ENCODE measurements at regions not wholly inside any gene's neighbourhood (a gene's known extent, or its start where the extent isn't known, plus 50 kb on each side); places are given as distances from the start of the nearest gene placed in this dataset.

DNA sequence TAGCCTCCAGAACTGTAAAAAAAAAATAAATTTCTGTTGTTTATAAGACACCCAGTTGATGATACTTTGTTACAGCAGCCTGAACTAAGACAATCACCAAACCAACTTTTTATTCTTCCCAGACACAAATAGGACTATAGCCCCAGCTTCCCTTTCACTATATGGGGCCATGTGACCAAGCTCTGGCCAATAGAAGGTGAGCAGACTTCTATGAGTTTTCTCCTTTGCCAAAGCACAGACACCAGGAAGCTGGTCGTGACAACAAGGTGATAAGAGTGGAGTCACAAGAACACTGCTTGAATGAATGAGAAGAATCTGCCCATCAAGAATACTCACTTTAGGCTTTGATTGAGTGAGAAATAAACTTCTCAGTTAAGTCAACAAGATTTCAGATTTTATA lies 217.7 kb downstream of the DEPDC1B start:
- TF ChIP-seq SMC3 (IDR thresholded peaks at IDR 0.05; ENCODE audit: borderline replicate concordance, low read length) (no peak), RCOR1 (conservative IDR thresholded peaks at IDR 0.05; ENCODE audit: low read depth, low read length) (no peak), CBX5 (IDR thresholded peaks at IDR 0.05; ENCODE audit: low read depth) (no peak), KDM1A (IDR thresholded peaks at IDR 0.05; ENCODE audit: borderline replicate concordance) (no peak), EZH2 (IDR thresholded peaks at IDR 0.05; ENCODE audit: borderline replicate concordance, control insufficient read depth, low read depth, low read length) (no peak), RAD21 (IDR thresholded peaks at IDR 0.05; ENCODE audit: insufficient read depth, low read depth, low read length) (no peak), IRF3 (IDR thresholded peaks at IDR 0.05) (no peak), REST (IDR thresholded peaks at IDR 0.05; ENCODE audit: low read depth, low read length) (no peak), CBX3 (IDR thresholded peaks at IDR 0.05; ENCODE audit: borderline replicate concordance, low read depth) (no peak), MLLT1 (IDR thresholded peaks at IDR 0.05) (no peak)
- TF ChIP-seq, protein P1, sequence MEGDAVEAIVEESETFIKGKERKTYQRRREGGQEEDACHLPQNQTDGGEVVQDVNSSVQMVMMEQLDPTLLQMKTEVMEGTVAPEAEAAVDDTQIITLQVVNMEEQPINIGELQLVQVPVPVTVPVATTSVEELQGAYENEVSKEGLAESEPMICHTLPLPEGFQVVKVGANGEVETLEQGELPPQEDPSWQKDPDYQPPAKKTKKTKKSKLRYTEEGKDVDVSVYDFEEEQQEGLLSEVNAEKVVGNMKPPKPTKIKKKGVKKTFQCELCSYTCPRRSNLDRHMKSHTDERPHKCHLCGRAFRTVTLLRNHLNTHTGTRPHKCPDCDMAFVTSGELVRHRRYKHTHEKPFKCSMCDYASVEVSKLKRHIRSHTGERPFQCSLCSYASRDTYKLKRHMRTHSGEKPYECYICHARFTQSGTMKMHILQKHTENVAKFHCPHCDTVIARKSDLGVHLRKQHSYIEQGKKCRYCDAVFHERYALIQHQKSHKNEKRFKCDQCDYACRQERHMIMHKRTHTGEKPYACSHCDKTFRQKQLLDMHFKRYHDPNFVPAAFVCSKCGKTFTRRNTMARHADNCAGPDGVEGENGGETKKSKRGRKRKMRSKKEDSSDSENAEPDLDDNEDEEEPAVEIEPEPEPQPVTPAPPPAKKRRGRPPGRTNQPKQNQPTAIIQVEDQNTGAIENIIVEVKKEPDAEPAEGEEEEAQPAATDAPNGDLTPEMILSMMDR (IDR thresholded peaks at IDR 0.05 in 2 of 3, conservative IDR thresholded peaks at IDR 0.05 in 1 of 3; ENCODE audit: control insufficient read depth in 2 of 3, extremely low read depth in 1 of 3, insufficient read depth in 1 of 3, low read depth in 3 of 3, low read length in 3 of 3) = no peak
